ENCODE measurements at regions not wholly inside any gene's neighbourhood (a gene's known extent, or its start where the extent isn't known, plus 50 kb on each side); places are given as distances from the start of the nearest gene placed in this dataset.

DNA sequence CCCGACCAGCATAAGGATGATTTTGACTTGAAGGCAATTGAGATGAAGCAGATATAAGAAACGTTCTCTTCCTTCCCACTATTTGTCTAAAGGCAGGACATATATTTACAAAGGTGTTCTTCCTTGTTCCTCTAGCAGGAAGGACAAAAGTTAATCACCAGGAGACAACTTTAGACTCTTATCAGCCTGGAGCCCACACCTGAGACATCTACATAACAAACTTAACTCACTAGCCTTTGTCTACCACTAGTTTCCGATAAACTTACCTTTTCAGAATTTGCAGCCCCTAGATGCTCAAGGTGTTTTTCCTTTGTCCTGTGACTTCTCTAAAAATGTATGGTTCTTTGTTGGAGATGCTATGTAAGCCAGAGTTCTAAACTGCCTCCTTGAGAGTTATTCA lies 1047.8 kb upstream of the NXPH2 start:
- DNase-seq (ENCODE audit: low spot score): no peak

- no peak for DNase-seq (ENCODE audit: low spot score)
Measured at GRCh38 chr2:139825726-139826125, 1045.5 kb upstream of the NXPH2 start.

- DNase-seq (ENCODE audit: low spot score): no peak
Measured at GRCh38 chr2:139819273-139819796, 1039.1 kb upstream of the NXPH2 start.

- DNase-seq (ENCODE audit: low spot score): no peak
Measured at GRCh38 chr2:139814458-139814857, 1034.3 kb upstream of the NXPH2 start.

GRCh38 chr2:139813340-139813739 lies 1033.2 kb upstream of the NXPH2 start:
- no peak for DNase-seq (ENCODE audit: low spot score)

DNA sequence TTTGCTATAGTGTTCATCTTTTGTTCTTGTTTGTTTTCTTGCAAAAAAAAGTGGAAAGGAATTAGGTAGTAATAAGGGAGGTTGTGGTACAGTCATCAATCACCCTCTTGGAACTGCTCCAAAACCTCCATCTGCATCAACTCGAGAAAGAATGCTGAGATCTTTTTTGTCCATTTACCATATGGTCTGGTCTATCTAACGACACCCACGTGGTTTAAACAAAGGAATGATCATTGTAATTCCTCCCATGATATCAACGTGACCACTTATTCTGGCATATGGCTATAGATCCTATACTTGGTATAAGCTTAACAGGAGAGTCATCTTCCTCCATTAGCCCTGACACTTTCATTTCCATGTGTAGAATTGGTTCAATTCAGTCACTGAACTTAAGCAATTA lies 1025.3 kb upstream of the NXPH2 start:
- no peak for DNase-seq (ENCODE audit: low spot score)

- DNase-seq (ENCODE audit: low spot score): no peak
Measured at GRCh38 chr2:139798391-139798790, 1018.2 kb upstream of the NXPH2 start.

- no peak for DNase-seq (ENCODE audit: low spot score)
Measured at GRCh38 chr2:139790807-139791752, 1010.9 kb upstream of the NXPH2 start.

GRCh38 chr2:139790136-139790535 lies 1009.9 kb upstream of the NXPH2 start:
- no peak for DNase-seq (ENCODE audit: low spot score)

DNA sequence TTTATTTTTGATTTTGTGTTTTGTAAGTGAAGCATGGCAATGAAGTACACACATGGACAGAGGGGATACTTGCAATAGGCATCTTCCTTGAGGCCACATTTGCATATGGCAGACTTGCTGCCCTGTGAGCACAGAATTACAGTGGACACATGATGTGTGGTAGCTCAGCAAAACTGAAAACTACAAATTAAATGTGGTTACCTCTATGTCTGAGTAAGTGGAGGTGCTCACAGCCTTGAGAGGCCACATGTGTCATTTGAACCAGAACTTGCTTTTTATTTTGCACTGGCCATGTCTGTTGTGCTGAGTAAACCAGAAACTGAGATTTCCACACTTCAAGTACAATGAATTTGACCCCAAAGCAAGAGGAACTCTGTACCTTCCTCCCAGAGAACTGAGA lies 998.5 kb upstream of the NXPH2 start:
- DNase-seq (ENCODE audit: low spot score): no peak

GRCh38 chr2:139773720-139774277 lies 993.6 kb upstream of the NXPH2 start:
- no peak for DNase-seq (ENCODE audit: low spot score)

- no peak for DNase-seq (ENCODE audit: low spot score)
Measured at GRCh38 chr2:139769633-139770032, 989.4 kb upstream of the NXPH2 start.

DNA sequence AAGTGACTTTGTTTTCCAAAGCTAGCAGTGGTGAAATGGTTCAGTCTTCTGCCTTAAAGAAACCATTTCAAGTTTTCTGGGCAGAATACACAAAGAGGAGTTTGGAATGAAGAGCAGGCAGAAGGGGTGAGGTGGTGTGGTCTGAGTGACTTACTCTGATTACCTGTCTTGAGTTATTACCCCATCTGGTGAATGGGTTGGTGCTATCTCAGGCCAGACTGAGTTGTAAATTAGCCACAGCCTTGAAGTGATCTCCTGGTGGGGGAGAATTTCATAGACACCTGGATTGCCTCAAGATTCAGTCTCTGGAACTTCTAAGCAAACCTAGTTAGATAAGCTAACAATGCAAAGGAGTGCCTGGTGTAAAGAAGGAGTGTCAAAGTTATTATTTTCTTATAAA lies 983.5 kb upstream of the NXPH2 start:
- DNase-seq (ENCODE audit: low spot score): no peak

GRCh38 chr2:139759000-139759505 lies 978.9 kb upstream of the NXPH2 start:
- no peak for DNase-seq (ENCODE audit: low spot score)

- DNase-seq (ENCODE audit: low spot score): no peak
Measured at GRCh38 chr2:139746901-139747300, 966.7 kb upstream of the NXPH2 start.

GRCh38 chr2:139744273-139744672 lies 964.1 kb upstream of the NXPH2 start:
- no peak for DNase-seq (ENCODE audit: low spot score)

DNA sequence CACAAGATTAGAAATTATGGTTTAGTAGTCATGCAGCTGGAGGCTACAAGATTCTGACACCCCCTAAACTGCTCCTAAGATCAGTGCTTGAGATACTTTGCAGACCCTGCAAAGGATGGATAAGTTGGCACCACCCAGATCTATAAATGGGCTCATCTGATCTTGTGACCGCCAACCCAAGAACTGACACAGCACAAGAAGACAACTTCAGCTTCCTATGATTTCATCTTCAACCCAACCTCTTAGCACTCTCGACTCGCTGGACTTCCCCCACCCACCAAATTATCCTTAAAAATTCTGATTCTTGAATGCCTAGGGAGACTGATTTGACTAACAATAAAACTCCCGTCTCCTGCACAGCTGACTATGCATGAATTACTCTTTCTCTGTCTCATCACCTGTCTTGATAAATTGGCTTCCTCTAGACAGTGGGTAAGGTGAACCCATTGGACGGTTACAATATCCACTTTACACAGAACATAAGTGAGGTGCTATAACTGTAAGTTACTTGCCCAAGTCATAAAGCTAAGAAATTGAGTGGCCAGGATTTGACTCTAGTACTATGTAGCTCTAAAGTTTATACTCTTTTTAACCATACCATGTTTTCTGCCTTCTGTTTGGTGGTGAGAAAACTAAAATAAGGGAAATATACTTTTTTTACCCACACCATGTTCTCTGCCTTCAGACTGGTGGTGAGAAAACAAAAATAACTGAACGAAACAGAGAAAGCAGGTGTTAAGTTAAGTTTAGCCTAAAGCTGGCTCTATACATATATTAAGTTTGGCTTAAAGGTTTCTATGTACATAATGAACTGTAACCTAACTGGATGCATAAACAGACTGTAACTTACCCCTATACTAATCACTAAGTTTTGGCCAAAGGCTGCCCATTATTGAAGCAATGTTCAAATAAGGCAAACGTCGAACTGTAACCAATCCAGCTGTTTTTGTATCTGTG lies 962.3 kb upstream of the NXPH2 start:
- no peak for DNase-seq (ENCODE audit: low spot score)

DNA sequence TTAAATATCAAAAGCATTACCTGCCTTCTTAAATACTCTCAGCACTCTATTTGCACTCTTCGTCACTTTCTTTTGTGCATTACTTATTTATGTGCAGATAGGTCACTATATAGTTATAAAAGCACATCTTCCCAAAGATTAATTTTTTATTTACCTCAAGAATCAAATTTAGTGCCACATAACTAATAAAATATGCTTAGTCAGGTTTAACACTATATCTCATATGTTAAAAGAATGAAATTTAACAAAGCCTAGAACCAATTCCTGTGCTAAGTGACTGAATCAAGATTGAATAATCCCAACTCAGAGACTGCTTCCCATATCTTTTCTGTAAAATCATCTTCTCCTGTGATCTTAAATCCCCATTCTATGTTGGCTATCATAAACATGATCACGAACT lies 957.5 kb upstream of the NXPH2 start:
- DNase-seq (ENCODE audit: low spot score): no peak

- no peak for DNase-seq (ENCODE audit: low spot score)
Measured at GRCh38 chr2:139730197-139730596, 950.0 kb upstream of the NXPH2 start.

- no peak for DNase-seq (ENCODE audit: low spot score)
Measured at GRCh38 chr2:139721411-139721995, 941.3 kb upstream of the NXPH2 start.

GRCh38 chr2:139720056-139720455 lies 939.9 kb upstream of the NXPH2 start:
- DNase-seq (ENCODE audit: low spot score): no peak

DNA sequence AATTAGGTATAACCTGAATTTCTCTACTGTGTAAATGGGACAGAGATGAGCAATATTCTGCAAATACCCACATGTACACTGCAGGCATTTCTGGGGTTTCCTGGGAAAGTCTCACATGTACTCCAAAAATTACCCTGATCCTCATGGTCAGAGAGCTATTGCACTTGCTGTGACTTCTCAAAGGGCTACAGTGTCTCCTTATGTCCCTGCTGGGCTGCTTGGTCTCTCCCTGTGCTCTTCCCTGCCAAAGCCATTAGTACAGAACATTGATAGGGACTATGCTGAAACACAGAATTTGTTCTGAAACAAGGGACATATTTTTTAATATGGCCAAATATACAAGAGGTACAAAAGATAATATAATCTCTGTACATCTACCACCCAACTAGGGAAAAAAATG lies 924.4 kb upstream of the NXPH2 start:
- no peak for DNase-seq (ENCODE audit: low spot score)
